Stomach (tissue), 8 donors: ENCODE measurements at regions not wholly inside any gene's neighbourhood (a gene's known extent, or its start where the extent isn't known, plus 50 kb on each side); places are given as distances from the start of the nearest gene placed in this dataset.

Experiments
- DNase-seq, 2 donors: peaks; one replicate each; pipeline versions ENCODE4 v3.0.0 to v3.0.0-alpha.2; 2013 to 2019
- H3K27ac ChIP-seq, 5 donors: fragments of 200-600 bp in 4 of 5; sonication (generic) in 4 of 5; one replicate each; pipeline ENCODE4 v1.5.1; 2013 to 2019; ENCODE audit warnings: mild to moderate bottlenecking in 1 of 5, moderate library complexity in 1 of 5
- H3K27me3 ChIP-seq, 3 donors: fragments of 200-600 bp; sonication (generic); one replicate each; pipeline ENCODE4 v1.5.1; 2017 to 2019; ENCODE audit warnings: mixed run types in 1 of 3
- H3K36me3 ChIP-seq, 4 donors: fragments of 200-600 bp; sonication (generic); 1 replicate in 3 of 4; 2 replicates in 1 of 4; pipeline ENCODE4 v1.5.1; 2016 to 2019
- H3K4me1 ChIP-seq, 4 donors: fragments of 200-600 bp; sonication (generic); one replicate each; pipeline ENCODE4 v1.5.1; 2016 to 2019
- H3K4me3 ChIP-seq, 4 donors: fragments of 200-600 bp; sonication (generic) in 3 of 4; one replicate each; pipeline ENCODE4 v1.5.1; 2016 to 2019; ENCODE audit warnings: mild to moderate bottlenecking in 1 of 4
- H3K9me3 ChIP-seq, 4 donors: fragments of 200-600 bp; sonication (generic); one replicate each; pipeline ENCODE4 v1.5.1; 2016 to 2019
- EP300 ChIP-seq: sonication (generic); formaldehyde crosslinking; IDR thresholded peaks from one replicate; pipeline ENCODE4 v1.6.1; 2017; ENCODE audit warnings: antibody characterized with exemption
- POLR2A ChIP-seq, 4 donors: fragments of 450-650 bp; IDR thresholded peaks; one replicate each; pipeline ENCODE4 v1.6.1; 2016; ENCODE audit warnings: antibody characterized with exemption in 4 of 4, control low read depth in 2 of 4, mild to moderate bottlenecking in 1 of 4, moderate library complexity in 1 of 4
- POLR2AphosphoS5 ChIP-seq, 3 donors: sonication (generic); formaldehyde crosslinking; IDR thresholded peaks; one replicate each; pipeline ENCODE4 v1.6.1; 2016; ENCODE audit warnings: antibody characterized with exemption in 3 of 3
- WGBS, 5 donors: extraction: QIAGEN DNeasy Blood & Tissue Kit in 3 of 5; methylation state at CpG; one replicate each; pipeline versions ENCODE4 v1.1.5 to v1.1.7; 2013 to 2018; 5-methylcytosine and 5-hydroxymethylcytosine counted together
- intact Hi-C: fragments of 100-400 bp; cut with DNase I; formaldehyde crosslinking; loops from one replicate; pipeline ENCODE4 v1.15.1; 2023; ENCODE audit warnings: low total_unique reads
- TF ChIP-seq, protein P1 (sequence below), 7 experiments: fragments of 450-650 bp in 4 of 7; fragments of 200-600 bp in 3 of 7; sonication (generic) in 3 of 7; IDR thresholded peaks; one replicate each; pipeline ENCODE4 v1.5.1; 2016 to 2019; ENCODE audit warnings: antibody characterized with exemption in 7 of 7, control low read depth in 2 of 7, mild to moderate bottlenecking in 1 of 7
- donor health status: healthy with polysubstance abuse.
- donor health status: Bipolar disorder and iron deficiency.
- donor health status: healthy.

DNA sequence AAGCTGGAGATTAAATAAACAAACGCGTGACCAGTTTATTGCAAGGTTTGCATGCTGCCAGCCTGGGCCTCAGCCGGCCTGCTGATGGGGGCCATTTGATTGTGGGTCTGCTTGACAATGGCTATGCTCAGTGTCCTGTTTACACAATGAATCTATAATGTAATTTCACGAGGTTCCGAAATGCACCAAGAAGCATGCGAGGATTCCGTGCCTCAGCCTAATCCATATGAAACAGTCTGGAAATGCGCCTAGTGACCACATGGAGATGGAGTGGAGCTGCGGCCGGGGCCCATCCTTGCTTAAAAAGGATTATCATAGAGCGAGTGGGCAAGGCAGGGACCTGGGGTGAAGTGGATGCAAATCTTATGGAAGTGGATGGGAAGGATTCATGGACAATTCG lies 382.4 kb downstream of the CDK5RAP2 start:
- Histone ChIP-seq H3K9me3 (no peaks in the 10 kb centered on the region), H3K27ac (no peak overlapping the region), H3K4me1 (no peaks in the 10 kb centered on the region), H3K27me3 (no peaks in the 10 kb centered on the region), H3K36me3 (no peaks in the 10 kb centered on the region), H3K4me3 (no peak overlapping the region)
- intact Hi-C loops, result no loop called here
- 43 to 65% (median 58%) methylated on average over 12 of the region's 12 CpGs for WGBS, 5 donors
- peak in 1 of 2 donors; percentile 6 for DNase-seq
- TF ChIP-seq, protein P1, sequence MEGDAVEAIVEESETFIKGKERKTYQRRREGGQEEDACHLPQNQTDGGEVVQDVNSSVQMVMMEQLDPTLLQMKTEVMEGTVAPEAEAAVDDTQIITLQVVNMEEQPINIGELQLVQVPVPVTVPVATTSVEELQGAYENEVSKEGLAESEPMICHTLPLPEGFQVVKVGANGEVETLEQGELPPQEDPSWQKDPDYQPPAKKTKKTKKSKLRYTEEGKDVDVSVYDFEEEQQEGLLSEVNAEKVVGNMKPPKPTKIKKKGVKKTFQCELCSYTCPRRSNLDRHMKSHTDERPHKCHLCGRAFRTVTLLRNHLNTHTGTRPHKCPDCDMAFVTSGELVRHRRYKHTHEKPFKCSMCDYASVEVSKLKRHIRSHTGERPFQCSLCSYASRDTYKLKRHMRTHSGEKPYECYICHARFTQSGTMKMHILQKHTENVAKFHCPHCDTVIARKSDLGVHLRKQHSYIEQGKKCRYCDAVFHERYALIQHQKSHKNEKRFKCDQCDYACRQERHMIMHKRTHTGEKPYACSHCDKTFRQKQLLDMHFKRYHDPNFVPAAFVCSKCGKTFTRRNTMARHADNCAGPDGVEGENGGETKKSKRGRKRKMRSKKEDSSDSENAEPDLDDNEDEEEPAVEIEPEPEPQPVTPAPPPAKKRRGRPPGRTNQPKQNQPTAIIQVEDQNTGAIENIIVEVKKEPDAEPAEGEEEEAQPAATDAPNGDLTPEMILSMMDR (IDR thresholded peaks at IDR 0.05), result no peak
- TF ChIP-seq EP300 (no peak), POLR2A (IDR thresholded peaks at IDR 0.05) (no peak), POLR2AphosphoS5 (IDR thresholded peaks at IDR 0.05) (no peak)

DNA sequence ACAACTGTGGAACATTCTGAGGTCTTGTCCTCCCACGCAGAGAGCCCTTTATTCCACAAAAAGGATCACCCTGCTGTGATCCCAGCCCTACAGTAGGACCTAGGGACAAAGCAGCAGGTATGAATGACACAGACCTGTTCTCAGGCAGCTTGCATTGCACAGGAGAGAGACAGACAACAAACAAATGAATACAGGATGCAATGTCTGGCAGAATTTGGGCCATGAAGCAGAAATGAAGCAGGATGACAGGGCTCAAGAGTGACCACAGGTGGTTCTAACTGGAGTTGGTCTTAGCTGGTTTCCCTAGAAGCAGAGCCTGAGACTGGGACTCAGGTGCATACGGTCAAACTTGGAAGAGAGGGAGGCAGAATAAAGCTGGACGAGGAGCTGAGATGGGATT lies 388.8 kb downstream of the CDK5RAP2 start:
- intact Hi-C loops, result no loop called here
- WGBS, 5 donors, result 56 to 73% (median 68%) methylated on average over 3 of the region's 3 CpGs
- no peaks in the 10 kb centered on the region for H3K36me3 ChIP-seq
- TF ChIP-seq, protein P1 (IDR thresholded peaks at IDR 0.05), result no peak
- TF ChIP-seq POLR2A (IDR thresholded peaks at IDR 0.05), result no peak
- no peak for TF ChIP-seq EP300
- no peak for TF ChIP-seq POLR2AphosphoS5 (IDR thresholded peaks at IDR 0.05)
- no peak overlapping the region for H3K4me3 ChIP-seq
- peaks cover 0 to 7% (median 0%) of the 10 kb centered on the region in 3 donors for H3K27me3 ChIP-seq
- no peak overlapping the region for H3K27ac ChIP-seq
- H3K4me1 ChIP-seq, result no peaks in the 10 kb centered on the region
- H3K9me3 ChIP-seq, result no peaks in the 10 kb centered on the region
- no peak for DNase-seq

DNA sequence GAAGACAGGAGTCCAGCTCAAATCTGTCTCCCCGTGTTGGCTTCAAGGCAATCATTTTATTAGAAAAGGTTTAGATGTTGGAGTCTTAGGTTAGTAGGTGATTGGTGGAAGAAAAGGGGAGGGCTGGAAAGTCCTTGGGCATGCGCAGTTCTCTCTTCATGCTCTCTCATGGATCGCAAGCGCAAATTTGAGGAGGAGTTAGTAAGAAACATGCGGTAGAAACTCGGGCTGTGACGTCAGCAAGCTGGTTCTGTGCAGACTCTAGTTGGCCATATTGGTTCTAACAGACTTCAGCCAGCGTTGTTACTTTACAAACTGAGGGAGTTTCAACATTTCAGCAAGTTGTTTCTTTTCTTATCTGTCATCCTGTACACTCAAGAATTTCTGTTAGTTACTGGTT lies 392.2 kb downstream of the CDK5RAP2 start:
- Histone ChIP-seq H3K4me1 (no peaks in the 10 kb centered on the region), H3K27me3 (peaks cover 0 to 7% (median 0%) of the 10 kb centered on the region in 3 donors), H3K9me3 (peaks cover 0 to 4% (median 0%) of the 10 kb centered on the region in 4 donors), H3K36me3 (no peaks in the 10 kb centered on the region), H3K4me3 (no peak overlapping the region), H3K27ac (no peak overlapping the region)
- TF ChIP-seq POLR2A (IDR thresholded peaks at IDR 0.05), result no peak
- TF ChIP-seq, protein P1 (IDR thresholded peaks at IDR 0.05), result no peak
- no peak for TF ChIP-seq POLR2AphosphoS5 (IDR thresholded peaks at IDR 0.05)
- TF ChIP-seq EP300, result no peak
- intact Hi-C loops, result no loop called here
- 63 to 73% (median 68%) methylated on average over 8 of the region's 8 CpGs for WGBS, 5 donors
- DNase-seq, result no peak

DNA sequence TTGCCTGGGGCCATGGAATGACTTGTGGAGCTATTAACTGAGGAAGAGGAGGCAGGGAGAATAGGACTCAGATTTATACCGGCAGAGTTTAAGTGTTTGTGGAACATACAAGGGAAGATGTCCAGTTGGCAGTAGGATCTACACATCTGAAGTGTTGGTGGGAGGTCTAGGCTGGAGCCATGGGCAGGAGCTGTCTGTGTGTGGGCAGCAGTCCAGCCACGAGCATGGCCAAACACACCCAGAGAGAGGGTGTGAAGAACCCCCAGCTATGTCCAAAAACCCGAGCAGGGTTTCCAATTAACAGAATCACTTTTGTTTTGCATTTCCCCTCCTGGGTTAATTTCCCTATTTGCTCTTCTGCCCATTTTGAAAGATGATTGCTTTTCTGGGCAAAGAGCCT lies 393.7 kb downstream of the CDK5RAP2 start:
- no peak for DNase-seq
- TF ChIP-seq POLR2A (IDR thresholded peaks at IDR 0.05) (no peak), POLR2AphosphoS5 (IDR thresholded peaks at IDR 0.05) (no peak), EP300 (no peak)
- TF ChIP-seq, protein P1 (IDR thresholded peaks at IDR 0.05), result no peak
- Histone ChIP-seq H3K9me3 (peaks cover 0 to 4% (median 0%) of the 10 kb centered on the region in 4 donors), H3K36me3 (no peaks in the 10 kb centered on the region), H3K27ac (no peak overlapping the region), H3K4me3 (no peak overlapping the region), H3K4me1 (no peaks in the 10 kb centered on the region), H3K27me3 (peaks cover 0 to 7% (median 0%) of the 10 kb centered on the region in 3 donors)
- 42 to 62% (median 49%) methylated on average over 3 of the region's 3 CpGs for WGBS, 5 donors
- intact Hi-C loops, result no loop called here
